ENCODE measurements at regions not wholly inside any gene's neighbourhood (a gene's known extent, or its start where the extent isn't known, plus 50 kb on each side); places are given as distances from the start of the nearest gene placed in this dataset.
A peak's percentile ranks its signal among the peaks of the same experiment; 100 is the strongest.

DNA sequence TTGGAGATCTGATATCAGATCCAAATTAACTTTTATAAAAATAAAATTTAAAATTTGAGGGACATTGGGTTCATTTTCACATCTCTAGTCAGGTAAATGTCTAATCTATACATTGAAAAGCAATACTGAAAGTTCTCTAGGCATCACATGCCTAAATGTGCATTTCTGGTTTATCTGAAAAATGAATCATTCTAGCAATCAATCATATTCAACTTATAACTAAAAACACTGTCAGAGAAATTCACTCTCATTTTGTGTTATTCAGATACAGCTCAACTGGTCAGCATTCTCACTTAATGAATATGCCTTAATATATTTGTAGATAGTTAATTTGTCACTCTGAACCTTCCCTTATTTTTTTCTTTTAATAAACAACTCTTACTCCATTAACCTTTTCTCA, 243.2 kb downstream of the CASP12 start:
- DNase-seq, result no peak

DNA sequence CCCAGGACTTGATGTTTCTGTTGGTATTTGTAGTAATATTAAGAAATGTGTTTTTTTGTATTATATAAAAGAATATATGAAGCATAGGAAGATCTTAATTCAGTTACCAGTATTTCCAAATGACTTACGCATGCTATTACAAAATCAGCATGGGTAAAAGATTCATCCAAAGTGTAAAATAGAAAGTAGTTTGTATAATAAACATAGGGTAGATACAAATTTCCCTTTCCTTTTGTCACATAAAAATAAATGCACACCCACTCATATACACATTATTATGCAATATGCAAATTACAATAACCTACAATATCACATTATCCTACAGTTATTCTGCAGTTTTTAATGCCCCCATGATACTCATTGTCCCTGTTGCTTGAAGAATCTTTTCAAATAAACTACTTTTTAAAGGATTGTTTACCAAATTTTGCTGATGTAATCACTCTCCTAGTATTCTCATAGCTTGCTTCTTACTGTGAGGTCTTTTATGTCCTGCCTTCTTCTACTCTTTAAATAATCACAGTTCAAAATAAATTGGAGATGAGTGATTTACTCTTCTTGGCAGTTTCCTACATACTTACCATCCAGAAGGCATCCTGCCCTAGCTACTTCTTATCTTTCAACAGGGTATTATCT, 244.0 kb downstream of the CASP12 start:
- DNase-seq, result no peak

DNA sequence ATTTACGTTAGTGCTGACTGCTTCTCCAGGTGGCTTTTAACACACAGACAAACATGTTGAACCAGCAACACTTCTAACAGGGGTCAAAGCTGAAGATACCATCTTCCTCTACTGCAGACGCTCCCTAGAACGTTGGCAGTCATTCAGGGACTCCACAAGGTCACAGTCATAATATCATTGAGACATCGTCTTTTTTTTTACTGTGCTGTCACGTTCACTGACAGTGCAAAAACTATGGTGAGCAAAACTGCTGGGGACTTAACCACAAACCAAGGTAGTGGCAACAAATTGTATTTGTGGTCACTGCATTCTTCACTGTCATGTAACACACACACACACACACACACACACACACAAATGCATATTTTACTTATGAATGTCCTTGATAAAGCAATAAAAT, 244.9 kb downstream of the CASP12 start:
- no peak for DNase-seq

DNA sequence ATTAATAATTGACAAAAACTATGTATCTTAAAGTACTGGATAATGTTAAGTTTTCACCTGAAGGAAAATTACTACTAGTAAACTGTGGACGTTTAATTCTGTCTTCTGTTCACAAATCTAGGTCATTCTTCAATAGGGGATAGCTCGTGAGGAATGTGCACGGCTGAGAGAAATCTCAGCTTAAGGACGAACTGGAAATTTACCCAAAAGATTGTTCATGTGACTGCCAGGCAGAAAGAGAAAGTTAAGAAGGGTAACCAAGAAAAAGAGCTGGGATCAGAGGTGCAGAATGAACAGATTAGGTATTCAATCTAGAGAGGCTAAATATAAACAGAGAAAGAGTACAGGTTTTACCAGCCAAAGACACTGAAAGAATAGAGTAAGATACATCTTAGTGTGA, 245.3 kb downstream of the CASP12 start:
- no peak for DNase-seq

DNA sequence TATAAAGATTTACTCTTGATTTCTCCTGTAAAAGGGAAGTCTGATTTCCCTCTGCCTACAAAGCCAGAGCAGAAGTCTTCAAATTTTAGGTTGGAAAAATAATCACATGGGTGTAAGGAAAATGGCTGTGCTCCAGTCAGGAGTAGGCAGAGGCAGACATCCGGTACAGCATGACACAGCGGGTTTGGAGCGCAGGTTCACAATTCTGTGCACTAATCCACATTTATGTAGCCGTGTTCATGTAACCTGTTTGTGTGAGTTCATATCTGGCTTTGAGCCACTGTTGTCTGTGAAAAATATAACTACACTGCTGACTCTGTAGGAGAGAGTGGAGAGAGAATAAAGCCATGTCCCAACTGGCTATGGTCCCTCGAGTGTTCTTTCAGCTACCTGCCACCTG, 248.0 kb downstream of the CASP12 start:
- no peak for DNase-seq

DNA sequence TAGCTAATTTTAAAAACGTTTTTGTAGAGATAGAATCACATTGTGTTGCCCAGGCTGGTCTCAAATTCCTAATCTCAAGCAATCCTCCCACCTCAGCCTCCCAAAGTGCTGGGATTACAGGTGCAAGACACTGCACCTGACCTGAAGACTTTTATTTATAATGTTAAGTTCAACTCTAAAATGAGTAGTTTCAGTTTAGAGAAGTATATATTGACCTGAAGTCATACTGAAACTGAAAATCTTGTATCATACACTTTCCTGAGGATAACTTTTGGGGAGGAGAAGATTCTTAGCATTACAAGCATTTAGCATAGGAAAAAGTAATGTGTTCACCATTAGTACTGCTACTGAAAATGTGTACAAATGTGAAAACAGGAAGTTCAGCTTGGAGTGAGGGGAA, 249.3 kb downstream of the CASP12 start:
- DNase-seq, result no peak

DNA sequence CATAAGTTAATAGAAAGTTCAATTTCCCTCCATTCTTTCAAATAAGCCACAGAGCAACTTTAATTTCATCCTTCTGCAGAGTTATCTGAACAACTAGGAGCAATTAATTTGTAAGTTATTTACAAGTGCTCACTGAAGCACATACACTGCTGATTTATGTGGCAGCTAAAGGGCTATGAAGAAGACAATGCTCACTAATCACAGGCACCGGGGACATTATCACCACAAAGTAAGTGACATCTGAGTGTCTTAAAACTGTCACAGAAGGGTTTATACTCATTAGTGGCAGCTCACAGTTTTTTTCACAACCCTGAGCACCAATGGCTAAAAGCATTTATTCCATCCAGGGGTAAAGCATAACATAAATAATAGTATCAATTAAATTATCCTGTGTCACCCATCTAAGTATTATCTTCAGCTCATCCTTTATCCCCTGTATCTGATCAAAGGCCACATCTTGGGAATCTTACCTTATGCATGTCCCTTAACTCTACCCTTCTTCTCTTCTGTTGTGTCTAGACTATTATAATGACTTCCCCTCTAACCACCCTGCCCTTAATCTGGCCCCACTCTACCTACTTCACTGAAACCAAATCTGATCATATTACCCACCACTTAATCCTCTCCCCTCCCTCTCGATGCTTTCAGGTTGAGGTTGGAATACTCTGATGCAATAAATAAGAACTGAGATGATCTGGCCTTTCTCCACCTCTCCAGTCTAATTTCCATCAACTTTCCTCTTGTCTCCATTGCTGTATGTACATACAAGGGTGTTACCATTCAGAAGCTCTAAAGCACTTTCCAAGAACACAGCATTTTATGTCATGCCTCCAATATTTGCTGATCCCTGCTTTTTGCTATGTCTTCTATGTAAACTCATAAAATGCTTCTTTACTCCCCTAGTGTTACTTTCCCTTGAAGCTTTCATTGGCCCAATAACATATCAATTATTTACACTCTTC, 252.7 kb downstream of the CASP12 start:
- DNase-seq, result no peak

DNA sequence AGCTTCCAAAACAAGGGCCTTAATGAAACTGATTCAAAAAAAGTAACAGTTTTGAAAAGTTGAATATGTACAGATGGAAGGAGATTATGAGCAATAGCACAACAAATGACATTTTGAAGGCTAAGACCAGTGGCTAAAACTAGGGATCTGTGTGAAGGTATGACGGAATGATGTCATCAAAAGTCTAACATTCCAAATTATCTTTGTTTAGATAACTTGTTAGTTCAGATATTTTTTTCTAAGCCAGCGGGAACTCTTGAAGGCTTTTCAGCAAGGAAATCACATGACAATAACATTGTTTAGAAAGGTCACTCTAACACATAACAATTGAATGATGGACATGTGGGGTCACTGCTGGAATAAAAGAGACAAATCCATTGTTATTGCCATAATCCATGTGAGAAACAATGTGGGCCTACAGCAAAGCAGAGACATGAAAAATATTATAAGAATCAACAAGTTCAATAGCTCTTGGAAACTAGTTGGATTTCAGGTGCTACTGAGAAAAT, 260.5 kb downstream of the CASP12 start:
- no peak for DNase-seq

DNA sequence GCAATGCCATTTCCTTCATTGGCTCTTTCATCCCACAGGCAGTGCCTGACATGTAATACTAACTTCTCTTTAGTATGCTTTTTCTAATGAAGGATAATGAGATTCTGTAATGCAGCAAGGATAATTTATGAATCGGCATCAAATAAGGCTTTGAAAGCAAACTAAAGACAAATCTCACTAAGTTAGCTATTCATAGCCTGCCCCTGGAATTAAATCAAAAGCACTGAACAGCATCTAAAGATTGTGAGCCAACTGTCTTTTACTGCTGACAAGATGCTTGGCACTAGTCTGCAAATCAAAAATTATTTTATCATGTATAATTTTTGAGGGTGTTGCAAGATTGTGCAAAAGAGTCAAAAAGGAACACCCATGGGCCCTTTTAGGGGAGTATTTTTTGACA, 265.0 kb downstream of the CASP12 start:
- DNase-seq, result no peak

DNA sequence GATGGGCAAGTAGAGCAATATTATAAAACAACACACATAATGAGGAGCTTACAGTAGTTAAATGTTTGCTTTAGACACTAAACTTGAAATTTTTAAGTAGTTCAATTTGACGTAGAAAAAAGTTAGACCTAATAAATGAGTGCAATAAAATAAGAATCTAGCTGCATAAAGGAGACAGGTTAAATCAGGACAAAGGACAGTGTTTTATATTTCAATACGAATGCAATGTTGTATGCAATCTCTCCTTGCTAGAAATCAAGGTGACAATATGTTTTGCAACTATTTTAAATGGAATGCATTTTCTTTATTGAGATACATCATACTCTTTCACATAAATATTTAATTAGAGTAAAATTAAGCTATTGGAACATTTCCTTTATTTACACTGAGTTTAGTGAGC, 267.9 kb downstream of the CASP12 start:
- DNase-seq, result no peak

DNA sequence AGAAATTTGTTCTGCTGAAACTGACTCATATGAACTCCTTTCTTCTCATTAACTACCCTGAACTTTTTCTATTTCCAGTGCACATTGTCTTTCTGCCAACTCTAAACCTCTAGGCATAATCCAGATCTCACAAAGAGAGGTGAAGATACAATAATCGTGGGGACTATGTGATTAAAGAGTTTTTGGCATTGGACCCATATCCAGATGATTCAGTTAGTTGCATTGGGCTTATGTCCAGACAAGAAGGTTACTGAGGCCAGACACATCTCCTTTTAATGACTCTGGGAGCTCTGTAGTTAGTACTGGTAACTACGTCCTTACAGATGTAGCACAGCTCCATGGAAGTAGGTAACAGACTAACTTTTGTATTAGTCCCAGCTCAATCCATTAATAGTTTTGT, 273.0 kb downstream of the CASP12 start:
- no peak for DNase-seq

DNA sequence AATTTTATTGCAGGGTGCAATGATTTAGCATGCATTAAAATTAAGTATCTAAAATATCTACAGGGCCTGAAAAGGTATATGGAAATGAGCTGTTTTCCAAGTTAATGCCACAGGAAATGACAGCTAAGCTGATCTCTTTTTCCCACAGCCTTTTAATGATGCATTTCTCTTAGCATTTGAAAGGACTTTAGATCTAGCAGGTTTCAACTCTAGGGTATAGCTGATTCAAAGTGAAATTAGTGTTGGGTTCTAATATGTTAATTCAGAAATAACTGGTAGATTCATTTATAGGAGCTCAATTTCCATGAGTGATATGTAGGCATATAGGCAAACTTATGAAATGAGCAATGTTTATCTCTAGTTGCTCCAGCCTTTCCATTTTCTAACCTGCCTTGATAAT, 274.2 kb downstream of the CASP12 start:
- no peak for DNase-seq

DNA sequence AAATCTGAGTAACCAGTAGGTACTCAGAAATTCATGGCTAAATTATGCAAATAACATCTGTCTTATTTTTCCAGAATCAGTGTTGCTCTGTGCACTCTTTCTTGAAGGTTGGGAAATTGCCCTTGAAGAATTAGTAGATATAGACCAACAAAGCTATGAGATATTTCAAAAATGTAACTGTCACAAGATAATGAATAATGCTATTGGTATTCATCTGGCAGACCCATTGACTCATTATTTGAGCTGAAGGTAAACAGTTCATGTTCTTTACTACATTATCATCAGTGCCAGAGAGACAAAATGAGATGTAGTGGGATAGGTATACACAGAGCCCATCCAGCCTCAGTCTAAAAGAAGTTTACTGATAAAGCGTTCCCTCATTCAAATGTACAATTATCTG, 274.7 kb downstream of the CASP12 start:
- DNase-seq, result no peak

DNA sequence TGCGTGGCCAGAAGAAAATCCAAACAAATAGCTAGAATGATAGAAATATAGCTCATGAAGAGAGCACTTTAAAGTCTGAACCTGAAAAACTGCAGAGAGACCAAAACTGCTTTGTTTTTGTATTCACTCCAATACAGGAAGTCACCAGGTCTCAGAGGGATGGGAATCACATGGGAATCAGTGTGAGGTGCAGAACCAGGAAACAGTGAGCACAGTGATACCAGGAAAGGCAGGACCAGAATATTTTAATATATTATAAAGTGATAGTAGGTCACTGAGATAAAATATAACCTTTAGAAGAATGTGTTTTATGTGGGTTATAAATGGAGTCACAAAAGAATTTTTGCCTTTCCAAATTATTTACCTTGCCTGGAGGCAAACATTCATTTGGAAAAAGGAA, 277.3 kb downstream of the CASP12 start:
- no peak for DNase-seq

DNA sequence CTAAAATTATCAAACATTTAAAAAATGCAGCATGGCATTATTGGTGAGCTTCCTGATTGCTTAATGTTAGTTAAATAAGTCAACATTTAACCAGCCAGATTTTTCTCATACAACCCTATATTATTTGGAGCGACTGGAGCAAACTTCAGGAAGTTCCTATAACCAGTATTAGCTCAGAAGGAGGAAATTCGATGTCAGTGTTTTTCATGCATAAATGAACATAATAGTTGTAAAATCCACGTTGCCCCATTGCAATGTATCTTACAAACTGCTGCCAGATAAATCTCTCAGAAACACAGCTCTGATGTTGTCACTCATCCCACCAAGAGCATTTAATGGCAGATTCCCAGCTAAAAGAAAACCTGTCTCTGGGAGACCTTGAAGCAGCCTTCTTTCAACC, 278.5 kb downstream of the CASP12 start:
- DNase-seq, result no peak

DNA sequence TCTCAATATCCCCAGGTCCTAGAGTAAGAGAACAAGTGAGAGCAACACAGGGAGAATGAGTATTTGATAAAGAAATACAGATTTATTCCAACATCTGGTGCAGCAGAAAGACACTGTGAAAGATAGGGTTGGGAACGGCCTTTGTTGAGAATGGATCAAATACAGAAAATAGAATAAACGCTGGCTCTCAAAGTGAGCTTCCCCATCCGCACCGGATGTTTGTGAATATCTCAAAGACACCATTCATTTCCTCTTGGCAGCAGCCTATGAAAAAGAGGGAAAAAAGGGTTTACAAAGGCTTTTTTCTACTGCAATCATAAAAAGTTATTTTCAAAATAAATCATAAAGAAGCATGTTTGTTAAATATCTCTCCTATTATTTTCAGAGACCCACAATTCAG, 279.3 kb downstream of the CASP12 start:
- no peak for DNase-seq

DNA sequence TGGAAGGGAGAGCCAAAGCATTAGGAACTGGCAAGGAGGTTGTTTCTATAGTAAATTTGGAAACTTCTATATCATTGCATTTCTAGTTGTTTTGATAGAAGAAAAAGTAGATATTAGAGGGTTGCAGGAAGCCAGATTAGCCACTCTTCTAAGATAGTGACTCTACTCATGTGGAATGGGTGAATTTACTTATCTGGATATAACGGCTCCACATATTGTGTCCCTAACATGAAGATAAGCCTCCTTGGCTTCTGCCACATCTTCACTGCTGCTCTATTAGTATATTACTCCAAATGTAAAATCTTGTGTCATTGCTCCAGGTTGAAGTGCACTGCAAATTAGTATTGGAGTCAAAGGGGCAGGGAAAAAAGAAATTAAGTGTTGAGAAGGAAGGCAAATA, 283.3 kb downstream of the CASP12 start:
- DNase-seq, result no peak

DNA sequence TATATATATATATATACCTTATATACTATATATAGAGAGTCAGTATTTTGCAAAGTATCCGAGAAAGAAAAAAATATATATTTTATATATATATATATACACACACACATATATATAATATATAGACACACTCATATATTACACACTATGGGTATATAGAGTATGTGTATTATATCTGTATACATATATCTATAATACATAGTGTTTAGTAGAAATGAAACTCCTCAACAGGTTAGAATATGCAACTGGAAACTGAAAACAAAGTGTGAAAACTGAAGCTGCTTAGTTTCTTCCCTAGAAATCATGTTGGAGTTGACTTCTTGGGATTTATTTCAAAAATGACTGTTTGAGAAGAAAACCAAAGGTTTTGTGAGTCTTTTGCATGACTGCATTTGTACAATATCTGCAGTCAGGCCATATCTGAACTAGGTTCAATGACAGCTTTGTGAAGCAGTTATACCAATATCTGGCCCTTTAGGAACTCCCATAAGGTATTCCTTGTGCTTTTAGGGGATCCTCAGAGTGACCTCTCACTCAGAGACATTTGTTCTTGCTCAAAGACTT, 284.1 kb downstream of the CASP12 start:
- DNase-seq, result no peak

DNA sequence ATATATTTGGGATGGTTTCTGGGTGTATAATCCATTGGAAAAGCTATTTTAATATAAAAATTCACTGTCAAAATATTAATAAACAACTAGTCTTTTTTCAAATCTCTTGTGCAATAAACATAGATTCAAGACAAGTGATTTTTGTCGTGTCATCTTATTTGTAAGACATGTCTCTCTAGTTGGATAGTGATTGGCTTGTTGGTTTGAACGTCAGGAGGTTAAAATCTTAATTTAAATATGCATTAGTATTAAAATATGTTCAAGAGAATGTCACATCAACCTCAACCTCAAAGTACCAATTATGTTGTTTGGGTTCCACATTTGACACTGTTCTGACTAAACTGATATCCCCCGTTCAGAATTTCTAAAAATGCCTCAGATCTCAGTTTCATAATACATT, 287.6 kb downstream of the CASP12 start:
- no peak for DNase-seq

DNA sequence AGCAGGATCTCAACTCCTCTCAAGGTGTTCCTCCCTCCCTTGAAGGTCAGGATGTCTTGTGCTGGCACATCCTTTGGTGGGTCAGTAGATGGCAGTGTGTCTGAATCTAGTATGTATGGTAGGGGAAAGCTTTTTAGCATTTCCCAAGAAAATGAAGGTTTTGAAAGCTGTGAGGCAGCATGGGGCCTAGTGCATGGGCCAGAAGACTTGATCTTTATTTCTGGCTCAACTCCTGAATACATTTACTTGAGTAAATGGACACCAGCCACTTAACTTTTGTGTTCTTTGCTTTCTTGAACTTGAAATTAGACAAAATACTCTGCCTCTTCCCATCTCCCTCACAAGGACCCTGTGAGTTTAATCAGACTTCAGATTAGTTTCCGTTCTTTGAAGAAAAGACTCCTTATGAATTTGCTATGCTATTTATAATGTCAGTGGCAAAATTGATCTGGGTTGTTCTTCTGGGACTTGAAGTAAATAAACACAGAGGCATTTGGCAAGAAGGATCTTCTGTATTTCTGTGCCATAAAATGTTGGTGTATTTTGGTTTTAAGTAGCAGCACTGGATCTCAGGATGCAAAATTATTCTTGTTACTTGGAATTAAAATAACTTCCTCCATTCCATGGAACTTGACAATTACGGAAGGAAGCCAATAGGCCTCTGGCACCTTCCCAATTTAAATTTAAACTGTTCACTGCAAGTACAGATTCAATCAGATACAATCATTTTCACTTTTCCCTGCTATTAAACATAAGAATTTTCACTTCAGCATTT, 288.8 kb downstream of the CASP12 start:
- DNase-seq, result peak; percentile 56

DNA sequence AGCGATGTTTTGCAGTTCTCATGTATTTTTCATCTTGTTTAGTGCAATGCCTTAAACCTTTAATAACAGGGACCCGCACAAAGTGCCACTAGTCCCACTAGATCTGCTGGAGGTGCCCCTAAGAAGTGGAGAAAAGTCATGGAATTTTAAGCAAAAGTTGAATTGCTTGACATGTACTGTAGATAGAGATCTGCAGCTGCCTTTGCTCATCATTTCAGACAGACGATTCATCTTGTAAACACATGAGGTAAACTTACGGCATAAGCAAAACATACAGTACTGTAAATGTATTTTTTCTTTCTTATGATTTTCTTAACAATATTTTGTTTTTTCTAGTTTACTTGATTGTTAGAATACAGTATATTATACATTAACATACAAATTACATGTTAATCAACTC, 295.6 kb downstream of the CASP12 start:
- no peak for DNase-seq

DNA sequence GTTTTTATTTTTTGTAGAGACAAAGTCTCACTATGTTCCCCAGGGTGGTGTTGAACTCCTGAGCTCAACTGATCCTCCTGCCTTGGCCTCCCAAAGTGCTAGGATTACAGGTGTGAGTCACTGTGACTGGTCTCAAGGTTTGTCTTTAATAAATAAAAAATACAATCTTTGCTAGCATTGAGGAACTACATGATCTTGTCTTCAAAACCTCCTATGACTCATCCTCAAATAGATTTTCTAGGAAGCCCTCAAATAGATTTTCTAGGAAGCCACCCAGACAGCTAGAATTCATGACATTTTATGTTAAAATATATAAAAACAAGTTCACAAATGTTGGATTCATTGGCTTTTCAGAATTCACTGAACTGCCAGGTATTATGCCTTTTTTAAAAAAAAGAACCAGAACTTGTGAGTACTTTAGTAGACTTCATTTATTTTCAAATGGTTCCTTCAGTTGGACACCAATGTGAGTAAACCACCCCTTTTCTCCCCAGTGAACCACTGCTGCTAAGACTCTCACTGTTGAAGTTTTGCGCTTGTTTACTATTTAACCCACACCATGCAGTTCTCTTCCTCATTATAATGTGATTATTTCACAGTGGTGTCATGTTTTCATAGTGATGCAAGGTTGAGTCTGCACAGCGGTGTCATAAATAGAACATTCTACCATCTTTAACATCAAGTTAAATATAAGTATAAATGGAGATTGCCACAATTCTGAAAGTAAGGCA, 303.9 kb downstream of the CASP12 start:
- no peak for DNase-seq

All from tongue (tissue), 1 donor.